H1 (cell line): ENCODE measurements at regions not wholly inside any gene's neighbourhood (a gene's known extent, or its start where the extent isn't known, plus 50 kb on each side); places are given as distances from the start of the nearest gene placed in this dataset.

ENCODE experiments used
- CTCF ChIA-PET: fragments of 300-600 bp; sonication (Branson Sonifier 250); formaldehyde crosslinking; loops from one replicate; lab custom pipeline; 2021; ENCODE audit not compliant: partially characterized antibody; lab: Charles Lee
- POLR2A ChIA-PET: fragments of 300-600 bp; sonication (Branson Sonifier 250); formaldehyde crosslinking; loops from one replicate; lab custom pipeline; 2021; ENCODE audit warnings: inconsistent platforms; ENCODE audit not compliant: partially characterized antibody; lab: Charles Lee
- DNase-seq, 2 experiments: peaks; one replicate each; pipeline versions ENCODE4 v3.0.0 to v3.0.0-alpha.2; 2010 to 2022; ENCODE audit warnings: low spot score in 2 of 2, low read depth in 1 of 2, mixed read lengths in 1 of 2
- FAIRE-seq: peaks from 2 replicates; lab custom pipeline; 2011; peaks lifted over from hg19 to GRCh38; lab: Jason Lieb, UNC
- H2AFZ ChIP-seq: 2 replicates; pipeline ENCODE4 v1.8.1; 2012; ENCODE audit warnings: low read length, inconsistent platforms
- H2AK5ac ChIP-seq: 2 replicates; pipeline ENCODE4 v1.6.1; 2013; ENCODE audit warnings: low read depth, low read length
- H2BK120ac ChIP-seq: replicated peaks from 2 replicates; pipeline ENCODE3; 2013; ENCODE audit warnings: low read depth, low read length, inconsistent platforms
- H2BK12ac ChIP-seq: 2 replicates; pipeline ENCODE4 v1.6.1; 2013; ENCODE audit warnings: low read depth, low read length
- H2BK15ac ChIP-seq: 2 replicates; pipeline ENCODE4 v1.6.1; 2013; ENCODE audit warnings: low read length
- H2BK20ac ChIP-seq: 2 replicates; pipeline ENCODE4 v1.6.1; 2013; ENCODE audit warnings: low read length
- H2BK5ac ChIP-seq: 2 replicates; pipeline ENCODE4 v1.6.1; 2013; ENCODE audit warnings: low read depth, low read length
- H3K14ac ChIP-seq: 2 replicates; pipeline ENCODE4 v1.6.1; 2013; ENCODE audit warnings: inconsistent platforms; ENCODE audit not compliant: insufficient read length
- H3K18ac ChIP-seq: 2 replicates; pipeline ENCODE4 v1.6.1; 2013; ENCODE audit warnings: low read length; ENCODE audit errors: extremely low read depth
- H3K23ac ChIP-seq: 2 replicates; pipeline ENCODE4 v1.6.1; 2013; ENCODE audit warnings: inconsistent platforms; ENCODE audit not compliant: insufficient read length
- H3K23me2 ChIP-seq: 2 replicates; pipeline ENCODE4 v1.6.1; 2013; ENCODE audit warnings: low read depth, low read length
- H3K27ac ChIP-seq: 2 replicates; pipeline ENCODE4 v1.6.1; 2011; ENCODE audit warnings: low read depth, low read length, inconsistent platforms
- H3K27me3 ChIP-seq, 4 experiments: replicated peaks in 1 of 4; 1 replicate in 1 of 4; 2 replicates in 3 of 4; pipeline versions ENCODE4 v1.6.1 to v1.8.1; 2011 to 2013; ENCODE audit warnings: low read length in 3 of 4, mild to moderate bottlenecking in 3 of 4, inconsistent platforms in 2 of 4, mixed read lengths in 2 of 4, moderate library complexity in 1 of 4; ENCODE audit not compliant: control insufficient read depth in 3 of 4, insufficient read depth in 3 of 4; ENCODE audit errors: extremely low read depth in 1 of 4
- H3K36me3 ChIP-seq, 4 experiments: 2 replicates each; pipeline versions ENCODE4 v1.6.1 to v1.8.1; 2011 to 2013; ENCODE audit warnings: mild to moderate bottlenecking in 4 of 4, low read length in 3 of 4, moderate library complexity in 2 of 4, control low read depth in 1 of 4, inconsistent platforms in 1 of 4; ENCODE audit not compliant: insufficient read depth in 4 of 4, control insufficient read depth in 2 of 4
- H3K4ac ChIP-seq: replicated peaks from 2 replicates; pipeline ENCODE3; 2013; ENCODE audit warnings: low read length, low read depth, mixed read lengths, inconsistent platforms; ENCODE audit not compliant: insufficient read length
- H3K4me1 ChIP-seq, 4 experiments: replicated peaks in 1 of 4; 1 replicate in 1 of 4; 2 replicates in 3 of 4; pipeline versions ENCODE4 v1.6.1 to v1.8.1; 2011 to 2013; ENCODE audit warnings: low read length in 3 of 4, inconsistent platforms in 2 of 4, mixed read lengths in 1 of 4; ENCODE audit not compliant: insufficient read depth in 4 of 4, control insufficient read depth in 3 of 4
- H3K4me2 ChIP-seq, 2 experiments: 2 replicates each; pipeline versions ENCODE4 v1.6.1 to v1.8.1; 2011 to 2013; ENCODE audit warnings: low read depth in 2 of 2, low read length in 2 of 2, control low read depth in 1 of 2, inconsistent platforms in 1 of 2, mild to moderate bottlenecking in 1 of 2; ENCODE audit not compliant: insufficient read depth in 1 of 2
- H3K4me3 ChIP-seq, 4 experiments: fragments of 200-600, 300-600 bp in 1 of 4; sonication (generic), shearing (Covaris generic), sonication (Bioruptor Twin) in 1 of 4; 2 replicates each; pipeline versions ENCODE4 v1.5.1 to v1.8.1; 2011 to 2016; ENCODE audit warnings: low read length in 4 of 4, low read depth in 3 of 4, control low read depth in 2 of 4, inconsistent platforms in 2 of 4, mild to moderate bottlenecking in 2 of 4, mixed read lengths in 1 of 4, moderate library complexity in 1 of 4; ENCODE audit not compliant: insufficient read depth in 2 of 4; ENCODE audit errors: extremely low read depth in 1 of 4
- H3K56ac ChIP-seq: replicated peaks from 2 replicates; pipeline ENCODE3; 2013; ENCODE audit warnings: low read depth, mild to moderate bottlenecking, mixed read lengths, low read length, inconsistent platforms; ENCODE audit not compliant: insufficient read length
- H3K79me1 ChIP-seq: 2 replicates; pipeline ENCODE4 v1.6.1; 2013; ENCODE audit warnings: low read depth, low read length, control low read depth
- H3K79me2 ChIP-seq, 2 experiments: 2 replicates each; pipeline versions ENCODE4 v1.6.1 to v1.8.1; 2012 to 2013; ENCODE audit warnings: low read length in 2 of 2, mild to moderate bottlenecking in 2 of 2, inconsistent platforms in 1 of 2; ENCODE audit not compliant: insufficient read depth in 2 of 2, control insufficient read depth in 1 of 2
- H3K9ac ChIP-seq, 4 experiments: replicated peaks in 1 of 4; 1 replicate in 1 of 4; 2 replicates in 3 of 4; pipeline versions ENCODE4 v1.6.1 to v1.8.1; 2011 to 2013; ENCODE audit warnings: low read depth in 3 of 4, low read length in 3 of 4, control low read depth in 2 of 4, mild to moderate bottlenecking in 2 of 4, moderate library complexity in 2 of 4, inconsistent platforms in 1 of 4; ENCODE audit errors: extremely low read depth in 1 of 4
- H3K9me3 ChIP-seq, 2 experiments: 2 replicates each; pipeline versions ENCODE4 v1.6.1 to v1.8.1; 2012 to 2013; ENCODE audit warnings: mild to moderate bottlenecking in 2 of 2, moderate library complexity in 2 of 2, control low read depth in 1 of 2, inconsistent platforms in 1 of 2, low read depth in 1 of 2, low read length in 1 of 2, mixed read lengths in 1 of 2; ENCODE audit not compliant: insufficient read depth in 2 of 2
- H4K20me1 ChIP-seq, 2 experiments: replicated peaks in 1 of 2; 2 replicates each; pipeline versions ENCODE3 to v1.8.1; 2011 to 2013; ENCODE audit warnings: inconsistent platforms in 2 of 2, low read length in 2 of 2, mild to moderate bottlenecking in 1 of 2; ENCODE audit not compliant: insufficient read depth in 2 of 2, control insufficient read depth in 1 of 2
- H4K5ac ChIP-seq: 2 replicates; pipeline ENCODE4 v1.6.1; 2013; ENCODE audit warnings: low read length, low read depth, mixed read lengths, inconsistent platforms; ENCODE audit not compliant: insufficient read length
- H4K8ac ChIP-seq: 2 replicates; pipeline ENCODE4 v1.8.0; 2013; ENCODE audit warnings: mild to moderate bottlenecking, moderate library complexity, low read length, inconsistent platforms; ENCODE audit not compliant: insufficient read depth; ENCODE audit errors: extremely low read depth
- H4K91ac ChIP-seq: replicated peaks from 2 replicates; pipeline ENCODE3; 2013; ENCODE audit warnings: low read length, mixed read lengths, inconsistent platforms; ENCODE audit not compliant: insufficient read length
- CEBPB ChIP-seq: IDR thresholded peaks from 2 replicates; pipeline ENCODE4 v1.6.1; 2012; ENCODE audit warnings: low read depth, low read length
- CHD2 ChIP-seq: IDR thresholded peaks from 2 replicates; pipeline ENCODE4 v1.6.1; 2012; ENCODE audit warnings: low read length, improper control_type of control experiment
- EGR1 ChIP-seq: IDR thresholded peaks from 2 replicates; pipeline ENCODE4 v1.6.1; 2011; ENCODE audit warnings: low read depth, low read length, borderline replicate concordance
- HDAC6 ChIP-seq: IDR thresholded peaks from one replicate; pipeline ENCODE4 v1.7.1; 2012; ENCODE audit warnings: low read depth, mild to moderate bottlenecking, inconsistent platforms, low read length, moderate library complexity
- JUN ChIP-seq: IDR thresholded peaks from 2 replicates; pipeline ENCODE4 v1.6.1; 2011; ENCODE audit warnings: low read depth, mild to moderate bottlenecking, improper control_type of control experiment, low read length
- NANOG ChIP-seq: IDR thresholded peaks from 2 replicates; pipeline ENCODE4 v1.6.1; 2011; ENCODE audit warnings: low read length, low read depth, mild to moderate bottlenecking, inconsistent platforms; ENCODE audit not compliant: insufficient read depth, poor library complexity, severe bottlenecking
- NRF1 ChIP-seq: IDR thresholded peaks from 2 replicates; pipeline ENCODE4 v1.6.1; 2011; ENCODE audit warnings: mild to moderate bottlenecking, low read depth, low read length, improper control_type of control experiment
- PHF8 ChIP-seq: fragments of 200-600 bp; sonication (generic); conservative IDR thresholded peaks from 2 replicates; pipeline ENCODE4 v1.7.1; 2012; ENCODE audit warnings: low read depth, mild to moderate bottlenecking, inconsistent platforms, low read length, moderate library complexity
- POLR2A ChIP-seq, 2 experiments: IDR thresholded peaks; 1 replicate in 1 of 2; 2 replicates in 1 of 2; pipeline ENCODE4 v1.6.1; 2011; ENCODE audit warnings: low read depth in 2 of 2, low read length in 2 of 2, mild to moderate bottlenecking in 2 of 2; ENCODE audit errors: control extremely low read depth in 1 of 2
- POLR2AphosphoS5 ChIP-seq: IDR thresholded peaks from 2 replicates; pipeline ENCODE4 v1.6.1; 2011; ENCODE audit warnings: low read depth, low read length
- RAD21 ChIP-seq, 2 experiments: IDR thresholded peaks in 1 of 2; conservative IDR thresholded peaks in 1 of 2; 2 replicates each; pipeline ENCODE4 v1.6.1; 2011; ENCODE audit warnings: low read depth in 2 of 2, low read length in 2 of 2, improper control_type of control experiment in 1 of 2, inconsistent platforms in 1 of 2, mild to moderate bottlenecking in 1 of 2, moderate library complexity in 1 of 2
- WGBS, 2 experiments: shearing (Covaris generic) in 1 of 2; methylation state at CpG; one replicate each; pipeline versions ENCODE4 v1.1.6 to v1.1.7; 2013 to 2015; ENCODE audit warnings: low lambda C conversion rate in 2 of 2, mixed read lengths in 2 of 2, inconsistent platforms in 1 of 2, low coverage in 1 of 2, missing lambda C conversion rate in 1 of 2; ENCODE audit not compliant: insufficient replicate concordance in 2 of 2, insufficient coverage in 1 of 2, insufficient read length in 1 of 2; ENCODE audit errors: extremely low coverage in 1 of 2, missing lambda C conversion rate in 1 of 2; 5-methylcytosine and 5-hydroxymethylcytosine counted together
- TF ChIP-seq, protein P1 (sequence below), 3 experiments: IDR thresholded peaks; 1 replicate in 2 of 3; 2 replicates in 1 of 3; pipeline versions ENCODE4 v1.5.1 to v1.6.1; 2011; ENCODE audit warnings: low read length in 3 of 3, mild to moderate bottlenecking in 3 of 3, inconsistent platforms in 2 of 3, low read depth in 1 of 3, moderate library complexity in 1 of 3; ENCODE audit not compliant: insufficient read depth in 1 of 3; ENCODE audit errors: control extremely low read depth in 1 of 3

GRCh38 chr13:27374126-27374613, 50.2 kb upstream of the GTF3A start:
- H4K8ac ChIP-seq: no peak overlapping the region
- no peak overlapping the region for H2BK120ac ChIP-seq
- H3K4ac ChIP-seq: no peak overlapping the region
- no peaks in the 10 kb centered on the region for H3K79me2 ChIP-seq
- H2AK5ac ChIP-seq: no peak overlapping the region
- H3K27me3 ChIP-seq: peaks cover 0 to 3% (median 1%) of the 10 kb centered on the region in 4 experiments; a peak in 2 of 7 replicates
- no peak overlapping the region for H2BK5ac ChIP-seq
- 97% methylated on average over 7 of the region's 10 CpGs; no CpG with 5 or more reads in 1 of the 2 experiments for WGBS, 2 experiments
- H3K14ac ChIP-seq: no peak overlapping the region
- H3K4me1 ChIP-seq: peaks cover 0 to 5% (median 3%) of the 10 kb centered on the region in 4 experiments; a peak in 2 of 7 replicates
- no peak for FAIRE-seq
- H2BK20ac ChIP-seq: no peak overlapping the region
- no peak for DNase-seq
- H3K23ac ChIP-seq: no peak overlapping the region
- ChIA-PET POLR2A (no interaction called here), CTCF (interaction anchor here (0.5 to 6.0 kb wide), 40 partner anchors 9 to 609 kb away, joined by 3 to 93 read pairs (median 4); partner anchors contain the start of genes GTF3A and PDX1)
- no peak overlapping the region for H3K4me3 ChIP-seq
- H3K27ac ChIP-seq: no peak overlapping the region
- no peak overlapping the region for H3K4me2 ChIP-seq
- no peak overlapping the region for H3K56ac ChIP-seq
- no peak overlapping the region for H2BK15ac ChIP-seq
- no peak overlapping the region for H4K5ac ChIP-seq
- no peaks in the 10 kb centered on the region for H3K23me2 ChIP-seq
- no peak overlapping the region for H4K91ac ChIP-seq
- H4K20me1 ChIP-seq: no peaks in the 10 kb centered on the region
- no peaks in the 10 kb centered on the region for H3K9me3 ChIP-seq
- H2AFZ ChIP-seq: no peak overlapping the region
- H3K79me1 ChIP-seq: no peaks in the 10 kb centered on the region
- no peak overlapping the region for H3K18ac ChIP-seq
- no peak overlapping the region for H3K9ac ChIP-seq
- no peak overlapping the region for H2BK12ac ChIP-seq
- H3K36me3 ChIP-seq: no peaks in the 10 kb centered on the region
- TF ChIP-seq NRF1 (no peak), PHF8 (no peak), EGR1 (no peak), HDAC6 (no peak), NANOG (no peak), CEBPB (no peak), POLR2A (IDR thresholded peaks at IDR 0.05; ENCODE audit: control extremely low read depth in 1 of 2, low read depth in 2 of 2, low read length in 2 of 2) (no peak), RAD21 (IDR thresholded peaks at IDR 0.05 in 1 of 2, conservative IDR thresholded peaks at IDR 0.05 in 1 of 2; ENCODE audit: low read depth in 2 of 2, low read length in 2 of 2) (no peak), CHD2 (no peak), POLR2AphosphoS5 (no peak), JUN (no peak)
- TF ChIP-seq, protein P1, sequence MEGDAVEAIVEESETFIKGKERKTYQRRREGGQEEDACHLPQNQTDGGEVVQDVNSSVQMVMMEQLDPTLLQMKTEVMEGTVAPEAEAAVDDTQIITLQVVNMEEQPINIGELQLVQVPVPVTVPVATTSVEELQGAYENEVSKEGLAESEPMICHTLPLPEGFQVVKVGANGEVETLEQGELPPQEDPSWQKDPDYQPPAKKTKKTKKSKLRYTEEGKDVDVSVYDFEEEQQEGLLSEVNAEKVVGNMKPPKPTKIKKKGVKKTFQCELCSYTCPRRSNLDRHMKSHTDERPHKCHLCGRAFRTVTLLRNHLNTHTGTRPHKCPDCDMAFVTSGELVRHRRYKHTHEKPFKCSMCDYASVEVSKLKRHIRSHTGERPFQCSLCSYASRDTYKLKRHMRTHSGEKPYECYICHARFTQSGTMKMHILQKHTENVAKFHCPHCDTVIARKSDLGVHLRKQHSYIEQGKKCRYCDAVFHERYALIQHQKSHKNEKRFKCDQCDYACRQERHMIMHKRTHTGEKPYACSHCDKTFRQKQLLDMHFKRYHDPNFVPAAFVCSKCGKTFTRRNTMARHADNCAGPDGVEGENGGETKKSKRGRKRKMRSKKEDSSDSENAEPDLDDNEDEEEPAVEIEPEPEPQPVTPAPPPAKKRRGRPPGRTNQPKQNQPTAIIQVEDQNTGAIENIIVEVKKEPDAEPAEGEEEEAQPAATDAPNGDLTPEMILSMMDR (IDR thresholded peaks at IDR 0.05; ENCODE audit: control extremely low read depth in 1 of 3, insufficient read depth in 1 of 3, low read depth in 1 of 3, low read length in 3 of 3): no peak
